PC-3 (cell line): ENCODE measurements at regions not wholly inside any gene's neighbourhood (a gene's known extent, or its start where the extent isn't known, plus 50 kb on each side); places are given as distances from the start of the nearest gene placed in this dataset.
"Not testable (repeated sequence)": the region's sequence is repeated elsewhere in the genome, so short reads cannot be mapped to it uniquely, and the experiment has no call there.

Experiments used
- CTCF ChIP-seq: fragments of 300-600 bp; sonication (generic); conservative IDR thresholded peaks from 2 replicates; pipeline ENCODE4 v1.5.1; 2017; ENCODE audit warnings: antibody characterized with exemption, low read depth, mild to moderate bottlenecking, low read length
- EZH2 ChIP-seq: fragments of 300-600 bp; sonication (generic); IDR thresholded peaks from one replicate; pipeline ENCODE4 v1.6.1; 2017; ENCODE audit warnings: antibody characterized with exemption, mild to moderate bottlenecking, low read length; ENCODE audit not compliant: unreplicated experiment
- EZH2phosphoT487 ChIP-seq: fragments of 300-600 bp; sonication (generic); IDR thresholded peaks from 2 replicates; pipeline ENCODE4 v1.6.1; 2018; ENCODE audit warnings: mild to moderate bottlenecking, antibody characterized with exemption, low read length, borderline replicate concordance

GRCh38 chr12:73671550-73671949, 866.1 kb upstream of the ATXN7L3B start:
- TF ChIP-seq CTCF, EZH2, EZH2phosphoT487: not testable (repeated sequence)
